DOHH2 (cell line): ENCODE measurements at regions not wholly inside any gene's neighbourhood (a gene's known extent, or its start where the extent isn't known, plus 50 kb on each side); places are given as distances from the start of the nearest gene placed in this dataset.

Experiments
- H3F3A ChIP-seq: fragments of 200-600 bp; sonication (generic), shearing (Covaris generic); 2 replicates; pipeline ENCODE4 v1.6.0; 2016; ENCODE audit warnings: antibody characterized with exemption, mild to moderate bottlenecking; ENCODE audit not compliant: control insufficient read depth, insufficient read depth
- H3K27ac ChIP-seq: fragments of 200-600 bp; sonication (generic); 2 replicates; pipeline ENCODE4 v1.5.1; 2014; ENCODE audit warnings: low read depth, mild to moderate bottlenecking, low read length, moderate library complexity
- H3K27me3 ChIP-seq: fragments of 200-600 bp; sonication (generic); 2 replicates; pipeline ENCODE4 v1.6.1; 2014; ENCODE audit warnings: mild to moderate bottlenecking, low read length, mixed read lengths; ENCODE audit not compliant: control insufficient read depth
- H3K36me3 ChIP-seq: fragments of 200-600 bp; sonication (generic); 2 replicates; pipeline ENCODE4 v1.6.1; 2014; ENCODE audit warnings: mild to moderate bottlenecking, low read length, moderate library complexity, mixed read lengths; ENCODE audit not compliant: control insufficient read depth
- H3K4me1 ChIP-seq: fragments of 200-600 bp; sonication (generic); 2 replicates; pipeline ENCODE4 v1.6.1; 2014; ENCODE audit warnings: mild to moderate bottlenecking, low read length, mixed read lengths; ENCODE audit not compliant: control insufficient read depth
- H3K4me2 ChIP-seq: fragments of 200-600 bp; sonication (generic); 2 replicates; pipeline ENCODE4 v1.6.0; 2014; ENCODE audit warnings: mild to moderate bottlenecking, low read length, moderate library complexity
- H3K4me3 ChIP-seq: fragments of 200-600 bp; sonication (generic); 2 replicates; pipeline ENCODE4 v1.5.1; 2014; ENCODE audit warnings: mild to moderate bottlenecking, low read length, mixed read lengths
- H3K79me2 ChIP-seq: fragments of 200-600 bp; sonication (generic); 2 replicates; pipeline ENCODE4 v1.6.1; 2014; ENCODE audit warnings: mild to moderate bottlenecking, low read length, mixed read lengths; ENCODE audit not compliant: control insufficient read depth
- H3K9me2 ChIP-seq: fragments of 200-600 bp; sonication (generic); replicated peaks from 2 replicates; pipeline ENCODE4 v1.6.1; 2014; ENCODE audit warnings: mild to moderate bottlenecking, low read length, mixed read lengths; ENCODE audit not compliant: control insufficient read depth
- H3K9me3 ChIP-seq: fragments of 200-600 bp; sonication (generic); 2 replicates; pipeline ENCODE4 v1.6.1; 2014; ENCODE audit warnings: antibody characterized with exemption, low read length, mixed read lengths; ENCODE audit not compliant: control insufficient read depth, insufficient read depth
- H4K20me1 ChIP-seq: fragments of 200-600 bp; sonication (generic); 2 replicates; pipeline ENCODE4 v1.6.0; 2014; ENCODE audit warnings: low read depth, mild to moderate bottlenecking, antibody characterized with exemption, low read length, moderate library complexity; ENCODE audit not compliant: control insufficient read depth, insufficient read depth
- CTCF ChIP-seq: fragments of 200-600 bp; sonication (generic); IDR thresholded peaks from one replicate; pipeline ENCODE4 v1.5.1; 2014; ENCODE audit warnings: antibody characterized with exemption, mild to moderate bottlenecking, low read depth, low read length; ENCODE audit not compliant: poor library complexity, severe bottlenecking
- EZH2phosphoT487 ChIP-seq: fragments of 200-600 bp; sonication (generic); IDR thresholded peaks from 2 replicates; pipeline ENCODE4 v1.6.1; 2017; ENCODE audit warnings: borderline replicate concordance, mild to moderate bottlenecking, antibody characterized with exemption, low read length, moderate library complexity, mixed read lengths

GRCh38 chr4:34649716-34650115 is 1594.6 kb downstream of the ARAP2 start:
- Histone ChIP-seq H3K79me2 (no peaks in the 10 kb centered on the region), H3K9me3 (no peaks in the 10 kb centered on the region), H4K20me1 (no peaks in the 10 kb centered on the region), H3K4me1 (no peaks in the 10 kb centered on the region), H3F3A (no peaks in the 10 kb centered on the region), H3K27me3 (no peaks in the 10 kb centered on the region), H3K4me3 (no peak overlapping the region), H3K36me3 (no peaks in the 10 kb centered on the region), H3K9me2 (no peaks in the 10 kb centered on the region), H3K27ac (no peak overlapping the region), H3K4me2 (no peak overlapping the region)
- TF ChIP-seq EZH2phosphoT487 (no peak), CTCF (no peak)

GRCh38 chr4:34664051-34664450 is 1580.3 kb downstream of the ARAP2 start:
- Histone ChIP-seq H3K27ac (no peak overlapping the region), H4K20me1 (no peaks in the 10 kb centered on the region), H3K4me2 (no peak overlapping the region), H3K4me1 (no peaks in the 10 kb centered on the region), H3K9me2 (no peaks in the 10 kb centered on the region), H3K36me3 (no peaks in the 10 kb centered on the region), H3F3A (no peaks in the 10 kb centered on the region), H3K27me3 (no peaks in the 10 kb centered on the region), H3K9me3 (no peaks in the 10 kb centered on the region; the same call in 1 of the 2 replicates), H3K4me3 (no peak overlapping the region), H3K79me2 (no peaks in the 10 kb centered on the region)
- no peak for TF ChIP-seq EZH2phosphoT487
- TF ChIP-seq CTCF, result no peak

GRCh38 chr4:34676400-34676799 is 1567.9 kb downstream of the ARAP2 start:
- TF ChIP-seq EZH2phosphoT487 (no peak), CTCF (no peak)
- no peaks in the 10 kb centered on the region for H3K27me3 ChIP-seq
- H4K20me1 ChIP-seq, result no peaks in the 10 kb centered on the region
- H3K9me3 ChIP-seq, result no peaks in the 10 kb centered on the region
- no peak overlapping the region for H3K4me3 ChIP-seq
- H3K9me2 ChIP-seq, result no peaks in the 10 kb centered on the region
- no peak overlapping the region for H3K4me2 ChIP-seq
- no peaks in the 10 kb centered on the region for H3F3A ChIP-seq
- H3K36me3 ChIP-seq, result no peaks in the 10 kb centered on the region
- no peaks in the 10 kb centered on the region for H3K79me2 ChIP-seq
- no peaks in the 10 kb centered on the region for H3K4me1 ChIP-seq
- H3K27ac ChIP-seq, result no peak overlapping the region

- Histone ChIP-seq H3K9me3 (no peaks in the 10 kb centered on the region; the same call in 1 of the 2 replicates), H3K36me3 (no peaks in the 10 kb centered on the region), H3K27me3 (no peaks in the 10 kb centered on the region), H3K4me1 (no peaks in the 10 kb centered on the region), H3K27ac (no peak overlapping the region), H3K9me2 (no peaks in the 10 kb centered on the region), H3K4me3 (no peak overlapping the region), H3K79me2 (no peaks in the 10 kb centered on the region), H3F3A (no peaks in the 10 kb centered on the region), H3K4me2 (no peak overlapping the region), H4K20me1 (no peaks in the 10 kb centered on the region)
- no peak for TF ChIP-seq CTCF
- no peak for TF ChIP-seq EZH2phosphoT487
Measured at GRCh38 chr4:34678431-34678830, 1565.9 kb downstream of the ARAP2 start.
